Skeletal muscle tissue (tissue), 3 donors: ENCODE measurements at regions not wholly inside any gene's neighbourhood (a gene's known extent, or its start where the extent isn't known, plus 50 kb on each side); places are given as distances from the start of the nearest gene placed in this dataset.
"Not testable (repeated sequence)": the region's sequence is repeated elsewhere in the genome, so short reads cannot be mapped to it uniquely, and the experiment has no call there.

Experiments
- H3K27ac ChIP-seq: one replicate; pipeline ENCODE4 v1.7.0; 2013; ENCODE audit warnings: mild to moderate bottlenecking, low read depth, low read length, inconsistent platforms
- H3K27me3 ChIP-seq, 3 donors: one replicate each; pipeline ENCODE4 v1.7.0; 2013; ENCODE audit warnings: low read length in 3 of 3; ENCODE audit not compliant: control insufficient read depth in 3 of 3, insufficient read depth in 3 of 3
- H3K36me3 ChIP-seq, 3 donors: one replicate each; pipeline ENCODE4 v1.7.0; 2013; ENCODE audit warnings: low read length in 3 of 3; ENCODE audit not compliant: control insufficient read depth in 3 of 3, insufficient read depth in 3 of 3
- H3K4me1 ChIP-seq, 3 donors: one replicate each; pipeline ENCODE4 v1.7.0; 2013; ENCODE audit warnings: low read length in 3 of 3, mild to moderate bottlenecking in 3 of 3; ENCODE audit not compliant: control insufficient read depth in 3 of 3, insufficient read depth in 3 of 3
- H3K4me3 ChIP-seq, 3 donors: one replicate each; pipeline ENCODE4 v1.7.0; 2013; ENCODE audit warnings: low read length in 3 of 3
- H3K9ac ChIP-seq, 3 donors: one replicate each; pipeline ENCODE4 v1.7.0; 2013; ENCODE audit warnings: low read length in 3 of 3, mild to moderate bottlenecking in 3 of 3, moderate library complexity in 2 of 3, low read depth in 1 of 3
- H3K9me3 ChIP-seq, 3 donors: one replicate each; pipeline ENCODE4 v1.7.0; 2013; ENCODE audit warnings: low read length in 3 of 3; ENCODE audit not compliant: control insufficient read depth in 3 of 3
- donor health status: Osteomylitis.

GRCh38 chr2:114350186-114350725, 92.2 kb upstream of the DPP10 start:
- Histone ChIP-seq H3K4me1 (peaks cover 0 to 2% (median 0%) of the 10 kb centered on the region in 3 donors), H3K9me3 (no peaks in the 10 kb centered on the region), H3K27ac (no peak overlapping the region), H3K27me3 (no peaks in the 10 kb centered on the region), H3K9ac (no peak overlapping the region), H3K4me3 (peak overlapping the region in 1 of 3 donors; percentile 18), H3K36me3 (no peaks in the 10 kb centered on the region)

GRCh38 chr2:114352988-114353387, 89.5 kb upstream of the DPP10 start:
- H3K27me3 ChIP-seq, result no peaks in the 10 kb centered on the region
- H3K27ac ChIP-seq, result no peak overlapping the region
- no peak overlapping the region for H3K9ac ChIP-seq
- H3K4me3 ChIP-seq, result no peak overlapping the region
- peaks cover 0 to 2% (median 0%) of the 10 kb centered on the region in 3 donors for H3K4me1 ChIP-seq
- no peaks in the 10 kb centered on the region for H3K9me3 ChIP-seq
- no peaks in the 10 kb centered on the region for H3K36me3 ChIP-seq

- Histone ChIP-seq H3K9me3 (no peaks in the 10 kb centered on the region), H3K4me3 (no peak overlapping the region), H3K27ac (no peak overlapping the region), H3K9ac (no peak overlapping the region), H3K36me3 (no peaks in the 10 kb centered on the region), H3K27me3 (no peaks in the 10 kb centered on the region), H3K4me1 (peaks cover 0 to 2% (median 0%) of the 10 kb centered on the region in 3 donors)
Measured at GRCh38 chr2:114354199-114354598, 88.2 kb upstream of the DPP10 start.

- no peak overlapping the region for H3K4me3 ChIP-seq
- H3K36me3 ChIP-seq, result no peaks in the 10 kb centered on the region
- no peak overlapping the region for H3K9ac ChIP-seq
- no peaks in the 10 kb centered on the region for H3K27me3 ChIP-seq
- no peaks in the 10 kb centered on the region for H3K4me1 ChIP-seq
- H3K9me3 ChIP-seq, result peaks cover 0 to 8% (median 0%) of the 10 kb centered on the region in 3 donors
- no peak overlapping the region for H3K27ac ChIP-seq
Measured at GRCh38 chr2:114368705-114369104, 73.7 kb upstream of the DPP10 start.

- H3K9me3 ChIP-seq, H3K27me3 ChIP-seq, H3K9ac ChIP-seq, H3K4me1 ChIP-seq, H3K27ac ChIP-seq, H3K36me3 ChIP-seq, H3K4me3 ChIP-seq: not testable (repeated sequence)
Measured at GRCh38 chr2:114371721-114372120, 70.7 kb upstream of the DPP10 start.

- H3K27me3 ChIP-seq, result no peaks in the 10 kb centered on the region
Measured at GRCh38 chr2:114373591-114373990, 68.8 kb upstream of the DPP10 start.

GRCh38 chr2:114384441-114384840, 58.0 kb upstream of the DPP10 start:
- Histone ChIP-seq H3K27me3 (no peaks in the 10 kb centered on the region), H3K9me3 (peaks cover 0 to 8% (median 0%) of the 10 kb centered on the region in 3 donors), H3K27ac (no peak overlapping the region), H3K4me3 (no peak overlapping the region), H3K4me1 (no peaks in the 10 kb centered on the region), H3K36me3 (no peaks in the 10 kb centered on the region), H3K9ac (no peak overlapping the region)

More at GRCh38 chr2:114373591-114373990, 68.8 kb upstream of the DPP10 start:
- Histone ChIP-seq H3K36me3 (no peaks in the 10 kb centered on the region), H3K27ac (no peak overlapping the region), H3K4me1 (no peaks in the 10 kb centered on the region), H3K4me3 (no peak overlapping the region), H3K9me3 (peaks cover 0 to 2% (median 0%) of the 10 kb centered on the region in 3 donors), H3K9ac (no peak overlapping the region)

GRCh38 chr2:114389021-114389420, 53.4 kb upstream of the DPP10 start:
- Histone ChIP-seq H3K27me3 (no peaks in the 10 kb centered on the region), H3K4me3 (no peak overlapping the region), H3K9ac (no peak overlapping the region), H3K9me3 (peaks cover 0 to 4% (median 0%) of the 10 kb centered on the region in 3 donors), H3K36me3 (no peaks in the 10 kb centered on the region), H3K27ac (no peak overlapping the region), H3K4me1 (no peaks in the 10 kb centered on the region)
